ENCODE measurements at regions not wholly inside any gene's neighbourhood (a gene's known extent, or its start where the extent isn't known, plus 50 kb on each side); places are given as distances from the start of the nearest gene placed in this dataset.

- no peak for TF ChIP-seq PAX5 (IDR thresholded peaks at IDR 0.05; ENCODE audit: insufficient read depth, low read length, severe bottlenecking)
- no peak for TF ChIP-seq POLR2A (IDR thresholded peaks at IDR 0.05; ENCODE audit: low read depth, low read length)
- TF ChIP-seq TAF1 (IDR thresholded peaks at IDR 0.05; ENCODE audit: low read depth, low read length), result no peak
These were observed 273.8 kb upstream of the SFSWAP start for GRCh38 chr12:131436922-131437705.

Measured in GM12891 (cell line).